NOMO-1 (cell line): ENCODE measurements at regions not wholly inside any gene's neighbourhood (a gene's known extent, or its start where the extent isn't known, plus 50 kb on each side); places are given as distances from the start of the nearest gene placed in this dataset.
"Not testable (repeated sequence)": the region's sequence is repeated elsewhere in the genome, so short reads cannot be mapped to it uniquely, and the experiment has no call there.

Experiments
- DNase-seq, 2 experiments: peaks; one replicate each; lab custom pipeline; 2025; ENCODE audit not compliant: unreplicated experiment in 2 of 2; lab: John Stamatoyannopoulos, UW

GRCh38 chr9:134526584-134527477, 114.8 kb upstream of the COL5A1 start:
- no peak for DNase-seq

- no peak for DNase-seq
These were observed 110.9 kb upstream of the COL5A1 start for GRCh38 chr9:134530724-134531123.

GRCh38 chr9:134531220-134531970, 110.2 kb upstream of the COL5A1 start:
- DNase-seq, result no peak

GRCh38 chr9:134532084-134532483, 109.5 kb upstream of the COL5A1 start:
- DNase-seq, result no peak

- not testable (repeated sequence) for DNase-seq
These were observed 108.9 kb upstream of the COL5A1 start for GRCh38 chr9:134532661-134533060.

- DNase-seq, result no peak
These were observed 107.6 kb upstream of the COL5A1 start for GRCh38 chr9:134533850-134534588.

- DNase-seq, result no peak
These were observed 106.9 kb upstream of the COL5A1 start for GRCh38 chr9:134534661-134535080.

GRCh38 chr9:134535171-134535570, 106.4 kb upstream of the COL5A1 start:
- DNase-seq, result no peak

- DNase-seq, result no peak
These were observed 105.3 kb upstream of the COL5A1 start for GRCh38 chr9:134536101-134536900.

GRCh38 chr9:134536931-134537330, 104.7 kb upstream of the COL5A1 start:
- no peak for DNase-seq

GRCh38 chr9:134537951-134538641, 103.5 kb upstream of the COL5A1 start:
- no peak for DNase-seq

GRCh38 chr9:134538856-134539566, 102.6 kb upstream of the COL5A1 start:
- DNase-seq, result no peak

- DNase-seq, result no peak
These were observed 101.9 kb upstream of the COL5A1 start for GRCh38 chr9:134539586-134540194.

- no peak for DNase-seq
These were observed 101.1 kb upstream of the COL5A1 start for GRCh38 chr9:134540276-134541096.

- DNase-seq, result no peak
These were observed 100.4 kb upstream of the COL5A1 start for GRCh38 chr9:134541097-134541747.

GRCh38 chr9:134544388-134545214, 97.0 kb upstream of the COL5A1 start:
- no peak for DNase-seq

GRCh38 chr9:134545215-134545542, 96.4 kb upstream of the COL5A1 start:
- no peak for DNase-seq
